K562 (cell line): ENCODE measurements at regions not wholly inside any gene's neighbourhood (a gene's known extent, or its start where the extent isn't known, plus 50 kb on each side); places are given as distances from the start of the nearest gene placed in this dataset.

Experiments
- C11orf30 ChIP-seq: fragments of 450-650 bp; IDR thresholded peaks from 2 replicates; pipeline ENCODE4 v1.6.1; 2016; ENCODE audit warnings: low read depth, mild to moderate bottlenecking
- CTBP1 ChIP-seq: fragments of 450-650 bp; IDR thresholded peaks from 2 replicates; pipeline ENCODE4 v1.6.1; 2016; ENCODE audit warnings: borderline replicate concordance
- DPF2 ChIP-seq: fragments of 450-650 bp; IDR thresholded peaks from 2 replicates; pipeline ENCODE4 v1.6.1; 2016
- FOSL1 ChIP-seq: fragments of 200-800 bp; sonication (Bioruptor generic); conservative IDR thresholded peaks from 2 replicates; pipeline ENCODE4 v1.6.1; 2016; ENCODE audit warnings: missing genetic modification characterization, missing compliant biosample characterization
- NCOA2 ChIP-seq, 2 experiments: fragments of 450-650 bp; IDR thresholded peaks; 2 replicates each; pipeline ENCODE4 v1.6.1; 2018; ENCODE audit warnings: mild to moderate bottlenecking in 2 of 2, moderate library complexity in 1 of 2; ENCODE audit not compliant: partially characterized antibody in 2 of 2
- THRA ChIP-seq: fragments of 450-650 bp; IDR thresholded peaks from 2 replicates; pipeline ENCODE4 v1.6.1; 2017; ENCODE audit warnings: mild to moderate bottlenecking, moderate library complexity
- U2AF1 ChIP-seq: fragments of 200-400 bp; formaldehyde crosslinking; optimal IDR thresholded peaks from 2 replicates; pipeline ENCODE3; 2017; ENCODE audit warnings: mild to moderate bottlenecking, low read depth, low read length, moderate library complexity
- ZNF316 ChIP-seq: fragments of 450-650 bp; IDR thresholded peaks from 2 replicates; pipeline ENCODE4 v1.6.1; 2016
- ZNF347 ChIP-seq: fragments of 450-650 bp; formaldehyde crosslinking; IDR thresholded peaks from 2 replicates; pipeline ENCODE4 v1.4.0; 2020; ENCODE audit warnings: low read depth, mild to moderate bottlenecking, moderate library complexity
- TF ChIP-seq, protein P1 (sequence below), 2 experiments: fragments of 450-650 bp; conservative IDR thresholded peaks; 2 replicates each; pipeline ENCODE4 v1.6.1; 2017; ENCODE audit warnings: mild to moderate bottlenecking in 2 of 2, moderate library complexity in 2 of 2
- TF ChIP-seq, protein P2 (sequence below): fragments of 250-450 bp; sonication (Bioruptor Pico); IDR thresholded peaks from 2 replicates; pipeline ENCODE4 v1.4.0; 2020; ENCODE audit warnings: mild to moderate bottlenecking, moderate library complexity
- TF ChIP-seq, protein P3 (sequence below): fragments of 450-650 bp; IDR thresholded peaks from 2 replicates; pipeline ENCODE4 v1.6.1; 2016; ENCODE audit warnings: mild to moderate bottlenecking, moderate library complexity

GRCh38 chr3:193962986-193963685 lies 172.8 kb upstream of the HES1 start (continued):
- peak; percentile 65 for TF ChIP-seq FOSL1 (tag)
- TF ChIP-seq ZNF316 = peak; percentile 37
- peak; percentile 44; the same call in 1 of the 2 replicates for TF ChIP-seq C11orf30
- TF ChIP-seq, protein P1, sequence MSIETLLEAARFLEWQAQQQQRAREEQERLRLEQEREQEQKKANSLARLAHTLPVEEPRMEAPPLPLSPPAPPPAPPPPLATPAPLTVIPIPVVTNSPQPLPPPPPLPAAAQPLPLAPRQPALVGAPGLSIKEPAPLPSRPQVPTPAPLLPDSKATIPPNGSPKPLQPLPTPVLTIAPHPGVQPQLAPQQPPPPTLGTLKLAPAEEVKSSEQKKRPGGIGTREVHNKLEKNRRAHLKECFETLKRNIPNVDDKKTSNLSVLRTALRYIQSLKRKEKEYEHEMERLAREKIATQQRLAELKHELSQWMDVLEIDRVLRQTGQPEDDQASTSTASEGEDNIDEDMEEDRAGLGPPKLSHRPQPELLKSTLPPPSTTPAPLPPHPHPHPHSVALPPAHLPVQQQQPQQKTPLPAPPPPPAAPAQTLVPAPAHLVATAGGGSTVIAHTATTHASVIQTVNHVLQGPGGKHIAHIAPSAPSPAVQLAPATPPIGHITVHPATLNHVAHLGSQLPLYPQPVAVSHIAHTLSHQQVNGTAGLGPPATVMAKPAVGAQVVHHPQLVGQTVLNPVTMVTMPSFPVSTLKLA (conservative IDR thresholded peaks at IDR 0.05) = no peak
- no peak for TF ChIP-seq ZNF347
- TF ChIP-seq U2AF1 = no peak
- no peak for TF ChIP-seq CTBP1
- TF ChIP-seq NCOA2 (IDR thresholded peaks at IDR 0.05; ENCODE audit: partially characterized antibody in 2 of 2) = no peak
- TF ChIP-seq, protein P2, sequence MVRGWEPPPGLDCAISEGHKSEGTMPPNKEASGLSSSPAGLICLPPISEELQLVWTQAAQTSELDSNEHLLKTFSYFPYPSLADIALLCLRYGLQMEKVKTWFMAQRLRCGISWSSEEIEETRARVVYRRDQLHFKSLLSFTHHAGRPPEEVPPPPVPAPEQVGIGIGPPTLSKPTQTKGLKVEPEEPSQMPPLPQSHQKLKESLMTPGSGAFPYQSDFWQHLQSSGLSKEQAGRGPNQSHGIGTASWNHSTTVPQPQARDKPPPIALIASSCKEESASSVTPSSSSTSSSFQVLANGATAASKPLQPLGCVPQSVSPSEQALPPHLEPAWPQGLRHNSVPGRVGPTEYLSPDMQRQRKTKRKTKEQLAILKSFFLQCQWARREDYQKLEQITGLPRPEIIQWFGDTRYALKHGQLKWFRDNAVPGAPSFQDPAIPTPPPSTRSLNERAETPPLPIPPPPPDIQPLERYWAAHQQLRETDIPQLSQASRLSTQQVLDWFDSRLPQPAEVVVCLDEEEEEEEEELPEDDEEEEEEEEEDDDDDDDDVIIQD = no peak
- peak; percentile 27; the same call in 1 of the 2 replicates for TF ChIP-seq DPF2
- TF ChIP-seq THRA = no peak
- TF ChIP-seq, protein P3, sequence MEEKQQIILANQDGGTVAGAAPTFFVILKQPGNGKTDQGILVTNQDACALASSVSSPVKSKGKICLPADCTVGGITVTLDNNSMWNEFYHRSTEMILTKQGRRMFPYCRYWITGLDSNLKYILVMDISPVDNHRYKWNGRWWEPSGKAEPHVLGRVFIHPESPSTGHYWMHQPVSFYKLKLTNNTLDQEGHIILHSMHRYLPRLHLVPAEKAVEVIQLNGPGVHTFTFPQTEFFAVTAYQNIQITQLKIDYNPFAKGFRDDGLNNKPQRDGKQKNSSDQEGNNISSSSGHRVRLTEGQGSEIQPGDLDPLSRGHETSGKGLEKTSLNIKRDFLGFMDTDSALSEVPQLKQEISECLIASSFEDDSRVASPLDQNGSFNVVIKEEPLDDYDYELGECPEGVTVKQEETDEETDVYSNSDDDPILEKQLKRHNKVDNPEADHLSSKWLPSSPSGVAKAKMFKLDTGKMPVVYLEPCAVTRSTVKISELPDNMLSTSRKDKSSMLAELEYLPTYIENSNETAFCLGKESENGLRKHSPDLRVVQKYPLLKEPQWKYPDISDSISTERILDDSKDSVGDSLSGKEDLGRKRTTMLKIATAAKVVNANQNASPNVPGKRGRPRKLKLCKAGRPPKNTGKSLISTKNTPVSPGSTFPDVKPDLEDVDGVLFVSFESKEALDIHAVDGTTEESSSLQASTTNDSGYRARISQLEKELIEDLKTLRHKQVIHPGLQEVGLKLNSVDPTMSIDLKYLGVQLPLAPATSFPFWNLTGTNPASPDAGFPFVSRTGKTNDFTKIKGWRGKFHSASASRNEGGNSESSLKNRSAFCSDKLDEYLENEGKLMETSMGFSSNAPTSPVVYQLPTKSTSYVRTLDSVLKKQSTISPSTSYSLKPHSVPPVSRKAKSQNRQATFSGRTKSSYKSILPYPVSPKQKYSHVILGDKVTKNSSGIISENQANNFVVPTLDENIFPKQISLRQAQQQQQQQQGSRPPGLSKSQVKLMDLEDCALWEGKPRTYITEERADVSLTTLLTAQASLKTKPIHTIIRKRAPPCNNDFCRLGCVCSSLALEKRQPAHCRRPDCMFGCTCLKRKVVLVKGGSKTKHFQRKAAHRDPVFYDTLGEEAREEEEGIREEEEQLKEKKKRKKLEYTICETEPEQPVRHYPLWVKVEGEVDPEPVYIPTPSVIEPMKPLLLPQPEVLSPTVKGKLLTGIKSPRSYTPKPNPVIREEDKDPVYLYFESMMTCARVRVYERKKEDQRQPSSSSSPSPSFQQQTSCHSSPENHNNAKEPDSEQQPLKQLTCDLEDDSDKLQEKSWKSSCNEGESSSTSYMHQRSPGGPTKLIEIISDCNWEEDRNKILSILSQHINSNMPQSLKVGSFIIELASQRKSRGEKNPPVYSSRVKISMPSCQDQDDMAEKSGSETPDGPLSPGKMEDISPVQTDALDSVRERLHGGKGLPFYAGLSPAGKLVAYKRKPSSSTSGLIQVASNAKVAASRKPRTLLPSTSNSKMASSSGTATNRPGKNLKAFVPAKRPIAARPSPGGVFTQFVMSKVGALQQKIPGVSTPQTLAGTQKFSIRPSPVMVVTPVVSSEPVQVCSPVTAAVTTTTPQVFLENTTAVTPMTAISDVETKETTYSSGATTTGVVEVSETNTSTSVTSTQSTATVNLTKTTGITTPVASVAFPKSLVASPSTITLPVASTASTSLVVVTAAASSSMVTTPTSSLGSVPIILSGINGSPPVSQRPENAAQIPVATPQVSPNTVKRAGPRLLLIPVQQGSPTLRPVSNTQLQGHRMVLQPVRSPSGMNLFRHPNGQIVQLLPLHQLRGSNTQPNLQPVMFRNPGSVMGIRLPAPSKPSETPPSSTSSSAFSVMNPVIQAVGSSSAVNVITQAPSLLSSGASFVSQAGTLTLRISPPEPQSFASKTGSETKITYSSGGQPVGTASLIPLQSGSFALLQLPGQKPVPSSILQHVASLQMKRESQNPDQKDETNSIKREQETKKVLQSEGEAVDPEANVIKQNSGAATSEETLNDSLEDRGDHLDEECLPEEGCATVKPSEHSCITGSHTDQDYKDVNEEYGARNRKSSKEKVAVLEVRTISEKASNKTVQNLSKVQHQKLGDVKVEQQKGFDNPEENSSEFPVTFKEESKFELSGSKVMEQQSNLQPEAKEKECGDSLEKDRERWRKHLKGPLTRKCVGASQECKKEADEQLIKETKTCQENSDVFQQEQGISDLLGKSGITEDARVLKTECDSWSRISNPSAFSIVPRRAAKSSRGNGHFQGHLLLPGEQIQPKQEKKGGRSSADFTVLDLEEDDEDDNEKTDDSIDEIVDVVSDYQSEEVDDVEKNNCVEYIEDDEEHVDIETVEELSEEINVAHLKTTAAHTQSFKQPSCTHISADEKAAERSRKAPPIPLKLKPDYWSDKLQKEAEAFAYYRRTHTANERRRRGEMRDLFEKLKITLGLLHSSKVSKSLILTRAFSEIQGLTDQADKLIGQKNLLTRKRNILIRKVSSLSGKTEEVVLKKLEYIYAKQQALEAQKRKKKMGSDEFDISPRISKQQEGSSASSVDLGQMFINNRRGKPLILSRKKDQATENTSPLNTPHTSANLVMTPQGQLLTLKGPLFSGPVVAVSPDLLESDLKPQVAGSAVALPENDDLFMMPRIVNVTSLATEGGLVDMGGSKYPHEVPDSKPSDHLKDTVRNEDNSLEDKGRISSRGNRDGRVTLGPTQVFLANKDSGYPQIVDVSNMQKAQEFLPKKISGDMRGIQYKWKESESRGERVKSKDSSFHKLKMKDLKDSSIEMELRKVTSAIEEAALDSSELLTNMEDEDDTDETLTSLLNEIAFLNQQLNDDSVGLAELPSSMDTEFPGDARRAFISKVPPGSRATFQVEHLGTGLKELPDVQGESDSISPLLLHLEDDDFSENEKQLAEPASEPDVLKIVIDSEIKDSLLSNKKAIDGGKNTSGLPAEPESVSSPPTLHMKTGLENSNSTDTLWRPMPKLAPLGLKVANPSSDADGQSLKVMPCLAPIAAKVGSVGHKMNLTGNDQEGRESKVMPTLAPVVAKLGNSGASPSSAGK = no peak
